Keratinocyte (primary cell): ENCODE measurements at regions not wholly inside any gene's neighbourhood (a gene's known extent, or its start where the extent isn't known, plus 50 kb on each side); places are given as distances from the start of the nearest gene placed in this dataset.

Source experiments
- DNase-seq: peaks from one replicate; pipeline ENCODE4 v3.0.0-alpha.2; 2011; ENCODE audit warnings: low read depth, missing footprints, low spot score
- FAIRE-seq: peaks from 2 replicates; lab custom pipeline; 2011; peaks lifted over from hg19 to GRCh38; lab: Jason Lieb, UNC
- H2AFZ ChIP-seq: 2 replicates; pipeline ENCODE4 v1.6.0; 2012; ENCODE audit warnings: low read length, control low read depth, inconsistent platforms; ENCODE audit not compliant: control insufficient read depth
- H3K27ac ChIP-seq: 2 replicates; pipeline ENCODE4 v1.5.1; 2011; ENCODE audit warnings: low read length; ENCODE audit not compliant: control insufficient read depth, insufficient read depth
- H3K27me3 ChIP-seq: 3 replicates; pipeline ENCODE4 v1.6.0; 2011; ENCODE audit warnings: low read length; ENCODE audit not compliant: control insufficient read depth, insufficient read depth; ENCODE audit errors: extremely low read depth
- H3K36me3 ChIP-seq, 2 experiments: 2 replicates in 1 of 2; 3 replicates in 1 of 2; pipeline ENCODE4 v1.5.1; 2011; ENCODE audit warnings: low read length in 2 of 2, mild to moderate bottlenecking in 1 of 2; ENCODE audit not compliant: control insufficient read depth in 2 of 2, insufficient read depth in 2 of 2; ENCODE audit errors: extremely low read depth in 1 of 2
- H3K4me1 ChIP-seq: 3 replicates; pipeline ENCODE4 v1.5.1; 2011; ENCODE audit warnings: low read length; ENCODE audit not compliant: control insufficient read depth, insufficient read depth; ENCODE audit errors: extremely low read depth
- H3K4me2 ChIP-seq: 3 replicates; pipeline ENCODE4 v1.6.0; 2011; ENCODE audit warnings: low read depth, low read length; ENCODE audit not compliant: control insufficient read depth, insufficient read depth; ENCODE audit errors: extremely low read depth
- H3K4me3 ChIP-seq, 3 experiments: fragments of 200-600 bp in 1 of 3; sonication (generic) in 1 of 3; 2 replicates in 2 of 3; 3 replicates in 1 of 3; pipeline ENCODE4 v1.5.1; 2011 to 2016; ENCODE audit warnings: low read length in 3 of 3, mild to moderate bottlenecking in 3 of 3, control low read depth in 2 of 3, inconsistent platforms in 1 of 3, low read depth in 1 of 3, mixed read lengths in 1 of 3, mixed run types in 1 of 3, moderate library complexity in 1 of 3; ENCODE audit not compliant: control insufficient read depth in 2 of 3, insufficient read depth in 2 of 3; ENCODE audit errors: extremely low read depth in 1 of 3
- H3K79me2 ChIP-seq: 2 replicates; pipeline ENCODE4 v1.6.0; 2012; ENCODE audit warnings: low read length; ENCODE audit not compliant: control insufficient read depth, insufficient read depth
- H3K9ac ChIP-seq: 3 replicates; pipeline ENCODE4 v1.6.0; 2011; ENCODE audit warnings: low read length; ENCODE audit not compliant: control insufficient read depth, insufficient read depth; ENCODE audit errors: extremely low read depth
- H3K9me1 ChIP-seq: 3 replicates; pipeline ENCODE4 v1.6.0; 2011; ENCODE audit warnings: low read length; ENCODE audit not compliant: control insufficient read depth, insufficient read depth; ENCODE audit errors: extremely low read depth
- H3K9me3 ChIP-seq: 2 replicates; pipeline ENCODE4 v1.5.1; 2012; ENCODE audit warnings: low read depth, low read length; ENCODE audit not compliant: control insufficient read depth
- H4K20me1 ChIP-seq: 3 replicates; pipeline ENCODE4 v1.6.0; 2011; ENCODE audit warnings: low read length; ENCODE audit not compliant: control insufficient read depth, insufficient read depth; ENCODE audit errors: extremely low read depth
- EZH2 ChIP-seq: IDR thresholded peaks from one replicate; pipeline ENCODE4 v1.6.1; 2012; ENCODE audit warnings: inconsistent platforms, mild to moderate bottlenecking, low read length, moderate library complexity
- dilution Hi-C: fragments of 300-500 bp; cut with MboI; formaldehyde crosslinking; loops from one replicate; pipeline ENCODE4 v1.7.0; 2020; ENCODE audit warnings: low sequenced_read_pairs; ENCODE audit not compliant: extremely low pct_ligation_motif_present
- TF ChIP-seq, protein P1 (sequence below), 3 experiments: IDR thresholded peaks in 1 of 3; conservative IDR thresholded peaks in 1 of 3; optimal IDR thresholded peaks in 1 of 3; 2 replicates in 2 of 3; 3 replicates in 1 of 3; pipeline versions ENCODE3 to v1.5.1; 2011; ENCODE audit warnings: low read length in 3 of 3, mild to moderate bottlenecking in 3 of 3, moderate library complexity in 2 of 3, control low read depth in 1 of 3, inconsistent platforms in 1 of 3; ENCODE audit not compliant: insufficient read depth in 2 of 3; ENCODE audit errors: extremely low read depth in 1 of 3

DNA sequence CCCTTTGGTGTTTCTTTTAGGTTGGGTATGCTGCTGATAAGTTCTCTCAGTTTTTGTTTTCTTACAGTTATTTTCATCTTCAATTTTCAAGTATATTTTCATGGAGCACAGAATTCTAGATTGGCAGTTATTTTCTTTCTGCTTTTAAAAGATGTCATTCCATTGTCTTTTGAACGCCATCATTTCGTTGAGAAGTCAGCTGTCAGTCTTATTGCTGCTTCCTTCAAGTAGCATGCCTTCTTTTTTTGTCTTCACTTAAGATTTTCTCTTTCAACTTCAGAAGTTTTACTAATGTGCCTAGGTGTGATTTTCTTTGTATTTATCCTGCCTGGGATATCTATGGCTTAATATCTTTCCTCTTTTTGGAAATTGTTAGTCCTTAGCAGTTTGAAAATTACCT is 262.2 kb upstream of the PMFBP1 start:
- Histone ChIP-seq H3K4me3 (no peak overlapping the region), H3K27me3 (no peaks in the 10 kb centered on the region), H4K20me1 (no peaks in the 10 kb centered on the region), H3K36me3 (no peaks in the 10 kb centered on the region), H3K9ac (no peak overlapping the region), H2AFZ (no peak overlapping the region), H3K9me1 (no peaks in the 10 kb centered on the region), H3K4me1 (no peaks in the 10 kb centered on the region), H3K79me2 (no peaks in the 10 kb centered on the region), H3K4me2 (no peak overlapping the region), H3K27ac (no peak overlapping the region), H3K9me3 (no peaks in the 10 kb centered on the region)
- no peak for DNase-seq
- TF ChIP-seq, protein P1, sequence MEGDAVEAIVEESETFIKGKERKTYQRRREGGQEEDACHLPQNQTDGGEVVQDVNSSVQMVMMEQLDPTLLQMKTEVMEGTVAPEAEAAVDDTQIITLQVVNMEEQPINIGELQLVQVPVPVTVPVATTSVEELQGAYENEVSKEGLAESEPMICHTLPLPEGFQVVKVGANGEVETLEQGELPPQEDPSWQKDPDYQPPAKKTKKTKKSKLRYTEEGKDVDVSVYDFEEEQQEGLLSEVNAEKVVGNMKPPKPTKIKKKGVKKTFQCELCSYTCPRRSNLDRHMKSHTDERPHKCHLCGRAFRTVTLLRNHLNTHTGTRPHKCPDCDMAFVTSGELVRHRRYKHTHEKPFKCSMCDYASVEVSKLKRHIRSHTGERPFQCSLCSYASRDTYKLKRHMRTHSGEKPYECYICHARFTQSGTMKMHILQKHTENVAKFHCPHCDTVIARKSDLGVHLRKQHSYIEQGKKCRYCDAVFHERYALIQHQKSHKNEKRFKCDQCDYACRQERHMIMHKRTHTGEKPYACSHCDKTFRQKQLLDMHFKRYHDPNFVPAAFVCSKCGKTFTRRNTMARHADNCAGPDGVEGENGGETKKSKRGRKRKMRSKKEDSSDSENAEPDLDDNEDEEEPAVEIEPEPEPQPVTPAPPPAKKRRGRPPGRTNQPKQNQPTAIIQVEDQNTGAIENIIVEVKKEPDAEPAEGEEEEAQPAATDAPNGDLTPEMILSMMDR (optimal IDR thresholded peaks at IDR 0.05 in 1 of 3, IDR thresholded peaks at IDR 0.05 in 1 of 3, conservative IDR thresholded peaks at IDR 0.05 in 1 of 3; ENCODE audit: extremely low read depth in 1 of 3, insufficient read depth in 2 of 3, low read length in 3 of 3) = no peak
- no peak for TF ChIP-seq EZH2
- dilution Hi-C loops = no loop called here
- no peak for FAIRE-seq

DNA sequence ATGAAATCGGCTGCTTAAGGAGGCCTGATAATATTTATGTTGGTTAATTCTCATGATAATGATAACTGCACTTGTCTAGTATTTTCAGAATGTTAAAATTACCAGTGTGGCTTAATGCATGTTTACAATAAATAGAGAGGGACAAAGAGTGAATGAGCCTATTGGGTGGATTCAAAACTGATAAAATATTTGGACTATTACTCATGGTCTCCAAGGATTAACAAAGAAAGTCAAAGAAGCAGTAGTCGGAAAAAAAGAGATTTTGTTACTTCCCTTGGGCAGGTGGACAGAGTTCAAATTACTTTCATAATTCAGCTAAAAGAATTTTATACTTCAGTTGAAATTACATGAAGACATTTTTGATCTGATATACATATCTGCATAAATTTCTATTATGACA is 258.2 kb upstream of the PMFBP1 start:
- H3K9me3 ChIP-seq = no peaks in the 10 kb centered on the region
- dilution Hi-C loops = no loop called here

More for the DNA sequence above, 258.2 kb upstream of the PMFBP1 start:
- Histone ChIP-seq H3K36me3 (no peaks in the 10 kb centered on the region), H3K4me1 (no peaks in the 10 kb centered on the region), H3K27ac (no peak overlapping the region), H3K9ac (no peak overlapping the region), H3K79me2 (no peaks in the 10 kb centered on the region), H3K4me2 (no peak overlapping the region), H3K4me3 (no peak overlapping the region), H3K27me3 (no peaks in the 10 kb centered on the region), H4K20me1 (no peaks in the 10 kb centered on the region), H3K9me1 (no peaks in the 10 kb centered on the region), H2AFZ (no peak overlapping the region)
- FAIRE-seq (no peak), DNase-seq (no peak)
- TF ChIP-seq, protein P1 (optimal IDR thresholded peaks at IDR 0.05 in 1 of 3, IDR thresholded peaks at IDR 0.05 in 1 of 3, conservative IDR thresholded peaks at IDR 0.05 in 1 of 3; ENCODE audit: extremely low read depth in 1 of 3, insufficient read depth in 2 of 3, low read length in 3 of 3) = no peak
- no peak for TF ChIP-seq EZH2
